ENCODE measurements at regions not wholly inside any gene's neighbourhood (a gene's known extent, or its start where the extent isn't known, plus 50 kb on each side); places are given as distances from the start of the nearest gene placed in this dataset.

DNA sequence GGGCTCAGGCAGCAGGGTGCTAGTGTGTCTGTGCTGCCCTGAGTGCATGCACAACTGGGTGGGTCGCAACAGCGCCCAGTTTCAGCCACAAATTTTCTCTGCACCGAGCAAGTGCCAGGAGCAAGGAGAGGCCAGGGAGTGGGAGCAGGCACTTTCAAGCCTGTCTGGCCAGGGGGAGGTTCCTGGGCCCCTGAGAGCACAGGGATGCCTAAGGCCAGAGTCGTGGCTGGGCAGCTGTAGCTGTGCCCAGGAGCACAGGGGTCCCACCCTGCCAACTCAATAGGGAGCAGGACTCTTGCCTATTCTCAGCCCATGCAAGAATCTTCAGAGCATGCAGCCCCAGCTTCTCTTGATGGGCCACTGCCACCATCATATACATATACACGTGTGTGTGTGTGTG, 1577.4 kb downstream of the KCNT2 start:
- Histone ChIP-seq H3K27ac (ENCODE audit: low read depth, low read length) (no peak overlapping the region), H3K4me1 (ENCODE audit: control insufficient read depth, insufficient read depth, low read length) (no peaks in the 10 kb centered on the region), H3K36me3 (ENCODE audit: control insufficient read depth, insufficient read depth, low read length) (no peaks in the 10 kb centered on the region), H3K9me3 (ENCODE audit: control insufficient read depth, low read length) (no peaks in the 10 kb centered on the region), H3K9ac (ENCODE audit: extremely low read depth, low read length, poor library complexity, severe bottlenecking) (no peak overlapping the region), H3K27me3 (ENCODE audit: control insufficient read depth, insufficient read depth, low read length, poor library complexity, severe bottlenecking) (no peaks in the 10 kb centered on the region), H3K4me3 (ENCODE audit: low read length) (no peak overlapping the region)
- H3K4me3 Mint-ChIP-seq = no peak overlapping the region
- H3K27ac Mint-ChIP-seq = no peak overlapping the region
- TF ChIP-seq, protein P1, sequence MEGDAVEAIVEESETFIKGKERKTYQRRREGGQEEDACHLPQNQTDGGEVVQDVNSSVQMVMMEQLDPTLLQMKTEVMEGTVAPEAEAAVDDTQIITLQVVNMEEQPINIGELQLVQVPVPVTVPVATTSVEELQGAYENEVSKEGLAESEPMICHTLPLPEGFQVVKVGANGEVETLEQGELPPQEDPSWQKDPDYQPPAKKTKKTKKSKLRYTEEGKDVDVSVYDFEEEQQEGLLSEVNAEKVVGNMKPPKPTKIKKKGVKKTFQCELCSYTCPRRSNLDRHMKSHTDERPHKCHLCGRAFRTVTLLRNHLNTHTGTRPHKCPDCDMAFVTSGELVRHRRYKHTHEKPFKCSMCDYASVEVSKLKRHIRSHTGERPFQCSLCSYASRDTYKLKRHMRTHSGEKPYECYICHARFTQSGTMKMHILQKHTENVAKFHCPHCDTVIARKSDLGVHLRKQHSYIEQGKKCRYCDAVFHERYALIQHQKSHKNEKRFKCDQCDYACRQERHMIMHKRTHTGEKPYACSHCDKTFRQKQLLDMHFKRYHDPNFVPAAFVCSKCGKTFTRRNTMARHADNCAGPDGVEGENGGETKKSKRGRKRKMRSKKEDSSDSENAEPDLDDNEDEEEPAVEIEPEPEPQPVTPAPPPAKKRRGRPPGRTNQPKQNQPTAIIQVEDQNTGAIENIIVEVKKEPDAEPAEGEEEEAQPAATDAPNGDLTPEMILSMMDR (conservative IDR thresholded peaks at IDR 0.05) = no peak
- H3K9me3 Mint-ChIP-seq = no peaks in the 10 kb centered on the region
- H3K27me3 Mint-ChIP-seq (ENCODE audit: insufficient read depth) = no peaks in the 10 kb centered on the region
- H3K36me3 Mint-ChIP-seq (ENCODE audit: low read depth) = no peaks in the 10 kb centered on the region
- 88 to 92% methylated on average over 2 to 4 of the region's 5 CpGs for WGBS, 2 experiments (ENCODE audit: insufficient coverage in 1 of 2, insufficient read length in 1 of 2)
- H3K4me1 Mint-ChIP-seq = no peaks in the 10 kb centered on the region
- DNase-seq = no peak

DNA sequence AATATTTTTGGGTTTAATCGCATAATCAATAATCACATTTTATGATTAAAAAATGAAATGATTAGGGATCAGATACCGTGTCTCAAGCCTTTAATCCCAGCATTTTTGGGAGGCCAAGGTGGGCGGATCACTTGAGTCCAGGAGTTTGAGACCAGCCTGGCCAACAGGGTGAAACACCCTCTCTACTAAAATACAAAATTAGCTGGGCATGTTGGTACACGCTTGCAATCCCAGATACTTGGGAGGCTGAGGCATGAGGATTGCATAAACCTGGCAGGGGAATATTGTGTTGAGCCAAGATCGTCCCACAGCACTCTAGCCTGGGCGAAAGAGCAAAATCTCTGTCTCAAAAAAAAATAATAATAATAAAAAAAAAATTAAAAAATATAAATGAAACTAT, 1581.4 kb downstream of the KCNT2 start:
- no peaks in the 10 kb centered on the region for H3K4me1 ChIP-seq (ENCODE audit: control insufficient read depth, insufficient read depth, low read length)
- Mint-ChIP-seq H3K27me3 (ENCODE audit: insufficient read depth) (no peaks in the 10 kb centered on the region), H3K9me3 (no peaks in the 10 kb centered on the region), H3K27ac (no peak overlapping the region), H3K4me3 (no peak overlapping the region), H3K4me1 (no peaks in the 10 kb centered on the region), H3K36me3 (ENCODE audit: low read depth) (no peaks in the 10 kb centered on the region)
- H3K27me3 ChIP-seq (ENCODE audit: control insufficient read depth, insufficient read depth, low read length, poor library complexity, severe bottlenecking) = no peaks in the 10 kb centered on the region
- no peak overlapping the region for H3K9ac ChIP-seq (ENCODE audit: extremely low read depth, low read length, poor library complexity, severe bottlenecking)
- TF ChIP-seq, protein P1 (conservative IDR thresholded peaks at IDR 0.05) = no peak
- no peak overlapping the region for H3K4me3 ChIP-seq (ENCODE audit: low read length)
- WGBS, 2 experiments (ENCODE audit: insufficient coverage in 1 of 2, insufficient read length in 1 of 2) = 94% methylated on average over 5 of the region's 6 CpGs; no CpG with 5 or more reads in 1 of the 2 experiments
- H3K27ac ChIP-seq (ENCODE audit: low read depth, low read length) = no peak overlapping the region
- no peak for DNase-seq
- H3K36me3 ChIP-seq (ENCODE audit: control insufficient read depth, insufficient read depth, low read length) = no peaks in the 10 kb centered on the region
- H3K9me3 ChIP-seq (ENCODE audit: control insufficient read depth, low read length) = no peaks in the 10 kb centered on the region

DNA sequence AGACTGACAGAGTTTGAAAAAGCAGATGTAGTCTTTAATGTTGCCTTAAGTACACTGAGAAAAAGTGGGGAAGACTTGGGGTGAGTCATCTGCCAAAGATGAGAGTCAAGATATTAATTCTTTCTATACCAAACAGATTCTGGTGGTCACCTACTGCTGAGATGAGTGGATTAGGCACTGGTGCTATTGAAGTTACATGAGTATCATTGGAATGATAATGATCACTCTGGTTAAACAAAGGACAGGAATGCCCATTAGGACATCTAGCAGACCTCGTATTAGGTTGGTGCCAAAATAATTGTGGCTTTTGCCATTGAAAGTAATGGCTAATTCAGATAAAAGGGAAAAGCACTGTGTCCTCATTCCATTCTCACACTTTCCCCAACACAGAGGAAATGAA, 1588.9 kb downstream of the KCNT2 start:
- no peaks in the 10 kb centered on the region for H3K27me3 ChIP-seq (ENCODE audit: control insufficient read depth, insufficient read depth, low read length, poor library complexity, severe bottlenecking)
- no peaks in the 10 kb centered on the region for H3K4me1 Mint-ChIP-seq
- peaks cover 3% of the 10 kb centered on the region for H3K4me1 ChIP-seq (ENCODE audit: control insufficient read depth, insufficient read depth, low read length)
- H3K27ac ChIP-seq (ENCODE audit: low read depth, low read length) = no peak overlapping the region
- no peak overlapping the region for H3K9ac ChIP-seq (ENCODE audit: extremely low read depth, low read length, poor library complexity, severe bottlenecking)
- H3K4me3 ChIP-seq (ENCODE audit: low read length) = no peak overlapping the region
- no peak for DNase-seq
- WGBS, 2 experiments (ENCODE audit: insufficient coverage in 1 of 2, insufficient read length in 1 of 2) = 84% methylated on average over 1 of the region's 1 CpG; no CpG with 5 or more reads in 1 of the 2 experiments
- TF ChIP-seq, protein P1 (conservative IDR thresholded peaks at IDR 0.05) = no peak
- H3K9me3 Mint-ChIP-seq = peaks cover 5% of the 10 kb centered on the region
- peaks cover 3% of the 10 kb centered on the region for H3K36me3 Mint-ChIP-seq (ENCODE audit: low read depth)
- H3K36me3 ChIP-seq (ENCODE audit: control insufficient read depth, insufficient read depth, low read length) = no peaks in the 10 kb centered on the region
- H3K27me3 Mint-ChIP-seq (ENCODE audit: insufficient read depth) = no peaks in the 10 kb centered on the region
- no peak overlapping the region for H3K27ac Mint-ChIP-seq
- no peaks in the 10 kb centered on the region for H3K9me3 ChIP-seq (ENCODE audit: control insufficient read depth, low read length)
- no peak overlapping the region for H3K4me3 Mint-ChIP-seq
